Natural killer cell (primary cell): ENCODE measurements at regions not wholly inside any gene's neighbourhood (a gene's known extent, or its start where the extent isn't known, plus 50 kb on each side); places are given as distances from the start of the nearest gene placed in this dataset.

Experiments
- ATAC-seq, 3 donors: fragments of 150-1000 bp in 2 of 3; fragments of 200-7000 bp in 1 of 3; cut with Tn5 transposase; 1 replicate in 1 of 3; 2 replicates in 2 of 3; pipeline ENCODE4 v1.10.0; 2021; ENCODE audit warnings: mild to moderate bottlenecking in 2 of 3, moderate library complexity in 2 of 3
- DNase-seq, 2 donors: peaks; one replicate each; pipeline versions ENCODE4 v3.0.0 to v3.0.0-alpha.2; 2013 to 2021; ENCODE audit warnings: mixed read lengths in 1 of 2
- H3K27ac ChIP-seq: one replicate; pipeline ENCODE4 v1.5.1; 2013; ENCODE audit warnings: mild to moderate bottlenecking, low read length
- H3K27me3 ChIP-seq: one replicate; pipeline ENCODE4 v1.6.1; 2013; ENCODE audit warnings: low read length; ENCODE audit not compliant: control insufficient read depth, insufficient read depth
- H3K36me3 ChIP-seq: one replicate; pipeline ENCODE4 v1.6.1; 2013; ENCODE audit warnings: low read length; ENCODE audit not compliant: control insufficient read depth, insufficient read depth
- H3K4me1 ChIP-seq: one replicate; pipeline ENCODE4 v1.6.1; 2013; ENCODE audit warnings: low read length; ENCODE audit not compliant: control insufficient read depth, insufficient read depth
- H3K4me3 ChIP-seq: one replicate; pipeline ENCODE4 v1.5.1; 2013; ENCODE audit warnings: low read length
- H3K9me3 ChIP-seq: one replicate; pipeline ENCODE4 v1.6.1; 2013; ENCODE audit warnings: low read length; ENCODE audit not compliant: control insufficient read depth, insufficient read depth
- H3K27ac Mint-ChIP-seq, 2 donors: one replicate each; pipeline ENCODE4 v1.8.0; 2022; ENCODE audit warnings: mild to moderate bottlenecking in 2 of 2, mixed read lengths in 2 of 2, moderate library complexity in 1 of 2
- H3K27me3 Mint-ChIP-seq, 2 donors: one replicate each; pipeline ENCODE4 v1.8.0; 2022; ENCODE audit warnings: low read depth in 2 of 2, mixed read lengths in 2 of 2
- H3K36me3 Mint-ChIP-seq: one replicate; pipeline ENCODE4 v1.8.0; 2022; ENCODE audit warnings: mixed read lengths
- H3K4me1 Mint-ChIP-seq, 2 donors: one replicate each; pipeline ENCODE4 v1.8.0; 2022; ENCODE audit warnings: mixed read lengths in 2 of 2
- H3K4me3 Mint-ChIP-seq: one replicate; pipeline ENCODE4 v1.8.0; 2022; ENCODE audit warnings: mild to moderate bottlenecking, moderate library complexity, mixed read lengths
- H3K9me3 Mint-ChIP-seq, 2 donors: one replicate each; pipeline ENCODE4 v1.8.0; 2022; ENCODE audit warnings: mixed read lengths in 2 of 2
- WGBS: methylation state at CpG from one replicate; pipeline ENCODE4 v1.1.7; 2013; ENCODE audit warnings: missing lambda C conversion rate; ENCODE audit not compliant: insufficient coverage; 5-methylcytosine and 5-hydroxymethylcytosine counted together
- intact Hi-C: fragments of 100-400 bp; cut with micrococcal nuclease; formaldehyde crosslinking; loops from one replicate; pipeline ENCODE4 v1.14.2; 2022
- TF ChIP-seq, protein P1 (sequence below): fragments of 200-600 bp; IDR thresholded peaks from one replicate; pipeline ENCODE4 v1.8.0; 2022; ENCODE audit warnings: antibody characterized with exemption

DNA sequence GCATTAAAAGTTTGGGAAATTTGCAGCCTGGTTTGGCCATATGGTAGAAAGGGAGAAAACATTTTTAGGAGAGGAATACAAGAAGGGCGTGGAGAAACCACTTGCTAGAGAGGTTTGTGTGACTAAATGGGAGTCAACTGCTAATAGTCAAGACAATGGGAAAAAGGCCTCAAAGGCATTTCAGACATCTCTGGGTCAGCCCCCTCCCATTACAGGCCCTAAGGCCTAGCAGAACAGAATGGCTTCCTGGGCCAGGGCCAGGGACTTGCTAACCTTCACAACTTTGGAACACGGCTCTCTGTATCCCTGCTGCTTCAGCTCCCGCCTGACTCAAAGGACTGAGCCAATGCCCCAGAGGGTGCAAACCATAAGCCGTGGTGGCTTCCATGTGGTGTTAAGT, 752.3 kb upstream of the ADAMTS5 start:
- Mint-ChIP-seq H3K27ac (no peak overlapping the region), H3K36me3 (no peaks in the 10 kb centered on the region), H3K4me3 (no peak overlapping the region), H3K27me3 (no peaks in the 10 kb centered on the region), H3K9me3 (no peaks in the 10 kb centered on the region), H3K4me1 (no peaks in the 10 kb centered on the region)
- WGBS: 91% methylated on average over 4 of the region's 4 CpGs
- intact Hi-C loops: no loop called here
- TF ChIP-seq, protein P1, sequence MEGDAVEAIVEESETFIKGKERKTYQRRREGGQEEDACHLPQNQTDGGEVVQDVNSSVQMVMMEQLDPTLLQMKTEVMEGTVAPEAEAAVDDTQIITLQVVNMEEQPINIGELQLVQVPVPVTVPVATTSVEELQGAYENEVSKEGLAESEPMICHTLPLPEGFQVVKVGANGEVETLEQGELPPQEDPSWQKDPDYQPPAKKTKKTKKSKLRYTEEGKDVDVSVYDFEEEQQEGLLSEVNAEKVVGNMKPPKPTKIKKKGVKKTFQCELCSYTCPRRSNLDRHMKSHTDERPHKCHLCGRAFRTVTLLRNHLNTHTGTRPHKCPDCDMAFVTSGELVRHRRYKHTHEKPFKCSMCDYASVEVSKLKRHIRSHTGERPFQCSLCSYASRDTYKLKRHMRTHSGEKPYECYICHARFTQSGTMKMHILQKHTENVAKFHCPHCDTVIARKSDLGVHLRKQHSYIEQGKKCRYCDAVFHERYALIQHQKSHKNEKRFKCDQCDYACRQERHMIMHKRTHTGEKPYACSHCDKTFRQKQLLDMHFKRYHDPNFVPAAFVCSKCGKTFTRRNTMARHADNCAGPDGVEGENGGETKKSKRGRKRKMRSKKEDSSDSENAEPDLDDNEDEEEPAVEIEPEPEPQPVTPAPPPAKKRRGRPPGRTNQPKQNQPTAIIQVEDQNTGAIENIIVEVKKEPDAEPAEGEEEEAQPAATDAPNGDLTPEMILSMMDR: no peak
- Histone ChIP-seq H3K27ac (no peak overlapping the region), H3K27me3 (no peaks in the 10 kb centered on the region), H3K4me1 (no peaks in the 10 kb centered on the region), H3K36me3 (no peaks in the 10 kb centered on the region), H3K4me3 (no peak overlapping the region), H3K9me3 (no peaks in the 10 kb centered on the region)
- no peak for DNase-seq
- ATAC-seq: no peak

GRCh38 chr21:27715131-27715530, 748.2 kb upstream of the ADAMTS5 start:
- H3K27ac ChIP-seq: no peak overlapping the region
- intact Hi-C loops: no loop called here
- ATAC-seq (no peak), DNase-seq (no peak)
- H3K9me3 ChIP-seq: no peaks in the 10 kb centered on the region
- H3K27ac Mint-ChIP-seq: no peak overlapping the region
- no peaks in the 10 kb centered on the region for H3K36me3 ChIP-seq
- no CpG with 5 or more reads among the region's 1 CpG for WGBS
- H3K9me3 Mint-ChIP-seq: no peaks in the 10 kb centered on the region
- H3K4me3 Mint-ChIP-seq: no peak overlapping the region
- H3K36me3 Mint-ChIP-seq: no peaks in the 10 kb centered on the region
- no peaks in the 10 kb centered on the region for H3K4me1 ChIP-seq
- TF ChIP-seq, protein P1: no peak
- no peaks in the 10 kb centered on the region for H3K4me1 Mint-ChIP-seq
- H3K27me3 Mint-ChIP-seq: no peaks in the 10 kb centered on the region
- H3K27me3 ChIP-seq: no peaks in the 10 kb centered on the region
- H3K4me3 ChIP-seq: no peak overlapping the region

- no peaks in the 10 kb centered on the region for H3K4me1 ChIP-seq
- no peaks in the 10 kb centered on the region for H3K36me3 ChIP-seq
- no peak overlapping the region for H3K27ac Mint-ChIP-seq
- no peaks in the 10 kb centered on the region for H3K36me3 Mint-ChIP-seq
- no peak overlapping the region for H3K4me3 ChIP-seq
- no peaks in the 10 kb centered on the region for H3K27me3 ChIP-seq
- DNase-seq (no peak), ATAC-seq (no peak)
- intact Hi-C loops: no loop called here
- H3K27me3 Mint-ChIP-seq: peaks cover 0 to 4% of the 10 kb centered on the region in 2 donors
- no peak overlapping the region for H3K27ac ChIP-seq
- TF ChIP-seq, protein P1: no peak
- no peaks in the 10 kb centered on the region for H3K9me3 ChIP-seq
- no peak overlapping the region for H3K4me3 Mint-ChIP-seq
- no peaks in the 10 kb centered on the region for H3K4me1 Mint-ChIP-seq
- WGBS: 59% methylated on average over 7 of the region's 7 CpGs
- peaks cover 0 to 3% of the 10 kb centered on the region in 2 donors for H3K9me3 Mint-ChIP-seq
Measured at GRCh38 chr21:27713154-27714109, 746.5 kb upstream of the ADAMTS5 start.
